CD14-positive monocyte (primary cell): ENCODE measurements at regions not wholly inside any gene's neighbourhood (a gene's known extent, or its start where the extent isn't known, plus 50 kb on each side); places are given as distances from the start of the nearest gene placed in this dataset.
A peak's percentile ranks its signal among the peaks of the same experiment; 100 is the strongest.

ENCODE experiments used
- DNase-seq, 3 donors: peaks; one replicate each; pipeline ENCODE4 v3.0.0-alpha.2; 2011 to 2022
- H2AFZ ChIP-seq: 2 replicates; pipeline ENCODE4 v1.6.0; 2012; ENCODE audit warnings: mild to moderate bottlenecking, low read depth, low read length, inconsistent platforms; ENCODE audit not compliant: insufficient read depth, poor library complexity, severe bottlenecking
- H3K27ac ChIP-seq, 2 donors: 1 replicate in 1 of 2; 2 replicates in 1 of 2; pipeline ENCODE4 v1.5.1; 2012 to 2013; ENCODE audit warnings: low read length in 2 of 2, control low read depth in 1 of 2, inconsistent platforms in 1 of 2, low read depth in 1 of 2, mild to moderate bottlenecking in 1 of 2
- H3K27me3 ChIP-seq, 2 donors: one replicate each; pipeline versions ENCODE4 v1.6.0 to v1.6.1; 2011 to 2013; ENCODE audit warnings: low read length in 2 of 2; ENCODE audit not compliant: control insufficient read depth in 2 of 2, insufficient read depth in 2 of 2
- H3K36me3 ChIP-seq, 2 donors: replicated peaks in 1 of 2; 1 replicate in 1 of 2; 2 replicates in 1 of 2; pipeline versions ENCODE4 v1.5.1 to v1.6.1; 2012 to 2013; ENCODE audit warnings: low read length in 2 of 2, control low read depth in 1 of 2, inconsistent platforms in 1 of 2, mild to moderate bottlenecking in 1 of 2; ENCODE audit not compliant: insufficient read depth in 2 of 2, control insufficient read depth in 1 of 2
- H3K4me1 ChIP-seq, 2 donors: 1 replicate in 1 of 2; 2 replicates in 1 of 2; pipeline versions ENCODE4 v1.5.1 to v1.6.1; 2012 to 2013; ENCODE audit warnings: low read length in 2 of 2, control low read depth in 1 of 2, inconsistent platforms in 1 of 2, mild to moderate bottlenecking in 1 of 2, moderate library complexity in 1 of 2; ENCODE audit not compliant: insufficient read depth in 2 of 2, control insufficient read depth in 1 of 2
- H3K4me2 ChIP-seq: replicated peaks from 2 replicates; pipeline ENCODE3; 2012; ENCODE audit warnings: low read length, moderate library complexity, mild to moderate bottlenecking; ENCODE audit not compliant: poor library complexity, severe bottlenecking; ENCODE audit errors: extremely low read depth
- H3K4me3 ChIP-seq, 3 experiments: fragments of 200-600 bp in 1 of 3; sonication (generic) in 1 of 3; replicated peaks in 1 of 3; 1 replicate in 2 of 3; 2 replicates in 1 of 3; pipeline ENCODE4 v1.5.1; 2011 to 2013; ENCODE audit warnings: low read length in 3 of 3, mild to moderate bottlenecking in 3 of 3, control low read depth in 2 of 3, low read depth in 2 of 3, inconsistent platforms in 1 of 3, moderate library complexity in 1 of 3
- H3K79me2 ChIP-seq: 2 replicates; pipeline ENCODE4 v1.6.0; 2012; ENCODE audit warnings: mild to moderate bottlenecking, control low read depth, inconsistent platforms, low read length, moderate library complexity; ENCODE audit not compliant: insufficient read depth
- H3K9ac ChIP-seq: 2 replicates; pipeline ENCODE4 v1.6.0; 2017; ENCODE audit warnings: low read length, mild to moderate bottlenecking; ENCODE audit not compliant: insufficient read depth, poor library complexity, severe bottlenecking
- H3K9me3 ChIP-seq, 2 donors: replicated peaks in 1 of 2; 1 replicate in 1 of 2; 2 replicates in 1 of 2; pipeline versions ENCODE4 v1.5.1 to v1.6.1; 2012 to 2013; ENCODE audit warnings: low read length in 2 of 2, control low read depth in 1 of 2; ENCODE audit not compliant: control insufficient read depth in 1 of 2, insufficient read depth in 1 of 2
- H4K20me1 ChIP-seq: 2 replicates; pipeline ENCODE4 v1.6.0; 2012; ENCODE audit warnings: mild to moderate bottlenecking, low read length, control low read depth, moderate library complexity; ENCODE audit not compliant: insufficient read depth
- H3K27ac Mint-ChIP-seq, 7 donors: one replicate each; pipeline ENCODE4 v1.8.0; 2020; ENCODE audit warnings: mild to moderate bottlenecking in 7 of 7, mixed read lengths in 7 of 7, moderate library complexity in 6 of 7, inconsistent platforms in 2 of 7
- H3K27me3 Mint-ChIP-seq, 3 donors: one replicate each; pipeline ENCODE4 v1.8.0; 2021 to 2022; ENCODE audit warnings: low read depth in 3 of 3, mild to moderate bottlenecking in 3 of 3, mixed read lengths in 3 of 3, moderate library complexity in 3 of 3, inconsistent platforms in 1 of 3
- H3K36me3 Mint-ChIP-seq, 2 donors: one replicate each; pipeline ENCODE4 v1.8.0; 2020; ENCODE audit warnings: mixed read lengths in 2 of 2, inconsistent platforms in 1 of 2, mild to moderate bottlenecking in 1 of 2
- H3K4me1 Mint-ChIP-seq: one replicate; pipeline ENCODE4 v1.8.0; 2020; ENCODE audit warnings: mild to moderate bottlenecking, mixed read lengths
- H3K4me3 Mint-ChIP-seq, 2 donors: one replicate each; pipeline ENCODE4 v1.8.0; 2020; ENCODE audit warnings: mild to moderate bottlenecking in 2 of 2, mixed read lengths in 2 of 2, moderate library complexity in 1 of 2
- H3K9me3 Mint-ChIP-seq, 7 donors: one replicate each; pipeline ENCODE4 v1.8.0; 2020 to 2022; ENCODE audit warnings: mixed read lengths in 7 of 7, mild to moderate bottlenecking in 6 of 7, moderate library complexity in 6 of 7, inconsistent platforms in 2 of 7
- CTCF ChIP-seq: fragments of 200-600 bp; IDR thresholded peaks from one replicate; pipeline ENCODE4 v1.8.0; 2022; ENCODE audit warnings: antibody characterized with exemption, mild to moderate bottlenecking
- WGBS: methylation state at CpG from one replicate; pipeline ENCODE4 v1.1.5; 2013; ENCODE audit warnings: missing lambda C conversion rate; ENCODE audit not compliant: insufficient coverage; 5-methylcytosine and 5-hydroxymethylcytosine counted together
- intact Hi-C, 2 donors: fragments of 100-400 bp; cut with micrococcal nuclease; formaldehyde crosslinking; loops; one replicate each; pipeline versions ENCODE4 v1.15.0 to v1.15.1; 2023

DNA sequence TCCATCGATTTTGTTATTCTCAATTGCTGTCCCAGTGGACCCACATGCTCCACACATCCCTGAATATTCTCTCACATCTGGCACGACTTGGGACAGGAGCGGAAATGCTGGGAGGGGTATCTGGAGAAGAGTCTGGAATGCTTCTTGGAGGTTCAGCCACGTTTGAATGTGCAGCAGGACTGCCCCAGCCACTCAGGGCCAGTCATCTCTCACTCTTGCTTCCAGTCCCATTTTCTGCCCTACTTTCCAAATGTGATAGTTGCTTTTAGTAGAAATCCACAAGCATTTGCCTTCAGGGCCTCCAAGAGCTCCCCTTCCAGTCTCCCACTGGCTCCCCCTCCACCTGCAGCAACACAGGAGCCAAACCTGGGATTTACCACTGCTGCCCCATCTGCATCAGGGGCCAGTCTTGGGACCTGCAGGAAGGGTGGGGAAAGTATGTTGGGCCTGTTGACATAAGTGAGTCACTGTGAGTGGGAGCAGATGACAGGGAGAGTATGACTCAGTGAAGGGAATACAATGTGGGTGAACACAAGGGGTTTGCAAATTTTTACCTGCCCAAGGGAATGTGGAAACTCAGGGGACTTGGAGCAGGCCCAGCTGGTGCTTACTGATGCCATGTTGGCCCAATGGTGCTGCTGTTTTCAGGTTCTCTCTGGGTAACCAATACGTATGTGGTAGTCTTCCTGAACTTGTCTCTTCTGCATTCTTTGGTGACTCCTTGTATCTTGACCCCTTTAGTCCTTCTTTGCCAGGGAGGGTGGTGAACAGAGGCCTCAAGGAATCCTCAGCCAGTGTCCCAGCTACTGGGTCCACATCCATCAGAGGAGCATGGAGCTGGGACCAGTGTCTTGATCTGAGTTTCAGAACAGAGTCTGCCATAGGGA, 78.8 kb upstream of the CRHR1 start:
- H3K27me3 Mint-ChIP-seq = peaks cover 12 to 18% (median 13%) of the 10 kb centered on the region in 3 donors
- 100% methylated on average over 1 of the region's 5 CpGs for WGBS
- no peak for TF ChIP-seq CTCF
- H3K79me2 ChIP-seq = no peaks in the 10 kb centered on the region
- H3K4me3 Mint-ChIP-seq = peak overlapping the region in 1 of 2 donors; percentile 27
- H3K4me1 Mint-ChIP-seq = no peaks in the 10 kb centered on the region
- H3K4me1 ChIP-seq = no peaks in the 10 kb centered on the region
- intact Hi-C loops = no loop called here
- no peaks in the 10 kb centered on the region for H3K36me3 Mint-ChIP-seq
- no peak for DNase-seq
- no peak overlapping the region for H3K9ac ChIP-seq
- no peak overlapping the region for H3K4me3 ChIP-seq
- H2AFZ ChIP-seq = no peak overlapping the region
- H4K20me1 ChIP-seq = no peaks in the 10 kb centered on the region
- no peaks in the 10 kb centered on the region for H3K9me3 ChIP-seq
- no peak overlapping the region for H3K27ac Mint-ChIP-seq
- H3K36me3 ChIP-seq = no peaks in the 10 kb centered on the region
- H3K27ac ChIP-seq = no peak overlapping the region
- H3K27me3 ChIP-seq = peaks cover 0 to 2% of the 10 kb centered on the region in 2 donors
- no peaks in the 10 kb centered on the region for H3K9me3 Mint-ChIP-seq
- H3K4me2 ChIP-seq = no peak overlapping the region

DNA sequence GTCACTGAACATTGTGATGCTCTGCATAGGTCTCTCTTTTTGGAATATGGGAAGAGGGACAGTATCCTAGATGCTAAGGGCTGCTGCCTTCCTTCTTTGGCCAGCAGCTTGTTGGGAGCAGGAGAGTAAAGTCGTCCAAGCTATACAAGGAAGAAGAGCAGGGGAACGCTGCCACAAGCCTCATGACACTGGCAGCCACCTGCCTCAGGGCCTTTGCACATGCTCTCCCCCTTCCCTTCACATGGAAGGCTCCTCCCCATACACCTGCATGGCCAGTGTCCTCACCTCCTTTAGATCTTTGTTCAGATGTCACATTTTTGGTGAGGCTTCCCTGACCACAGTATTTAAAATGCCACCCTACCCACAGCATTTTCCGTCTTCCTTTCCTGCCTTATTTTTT, 78.1 kb upstream of the CRHR1 start:
- Mint-ChIP-seq H3K36me3 (no peaks in the 10 kb centered on the region), H3K27ac (no peak overlapping the region), H3K4me1 (no peaks in the 10 kb centered on the region), H3K9me3 (no peaks in the 10 kb centered on the region), H3K27me3 (peaks cover 10 to 14% (median 13%) of the 10 kb centered on the region in 3 donors), H3K4me3 (no peak overlapping the region)
- Histone ChIP-seq H3K4me1 (no peaks in the 10 kb centered on the region), H3K36me3 (no peaks in the 10 kb centered on the region), H3K4me2 (no peak overlapping the region), H3K27ac (no peak overlapping the region), H3K79me2 (no peaks in the 10 kb centered on the region), H3K4me3 (no peak overlapping the region), H4K20me1 (no peaks in the 10 kb centered on the region), H3K9ac (no peak overlapping the region), H3K27me3 (no peaks in the 10 kb centered on the region), H3K9me3 (no peaks in the 10 kb centered on the region), H2AFZ (no peak overlapping the region)
- intact Hi-C loops = no loop called here
- TF ChIP-seq CTCF = no peak
- WGBS = 100% methylated on average over 1 of the region's 3 CpGs
- DNase-seq = no peak
